Peyer's patch (tissue), 4 donors: ENCODE measurements at regions not wholly inside any gene's neighbourhood (a gene's known extent, or its start where the extent isn't known, plus 50 kb on each side); places are given as distances from the start of the nearest gene placed in this dataset.

Source experiments
- CTCF ChIP-seq, 6 experiments: fragments of 450-650 bp in 4 of 6; fragments of 200-600 bp in 2 of 6; sonication (generic) in 1 of 6; IDR thresholded peaks; one replicate each; pipeline ENCODE4 v1.5.1; 2017 to 2019; ENCODE audit warnings: antibody characterized with exemption in 6 of 6, mild to moderate bottlenecking in 3 of 6, moderate library complexity in 1 of 6
- POLR2A ChIP-seq, 2 donors: fragments of 450-650 bp; IDR thresholded peaks; one replicate each; pipeline ENCODE4 v1.5.1; 2017; ENCODE audit warnings: antibody characterized with exemption in 2 of 2, mild to moderate bottlenecking in 2 of 2, moderate library complexity in 2 of 2

GRCh38 chr3:127404221-127405009, 116.6 kb upstream of the PRR20G start:
- TF ChIP-seq POLR2A (IDR thresholded peaks at IDR 0.05) (no peak), CTCF (IDR thresholded peaks at IDR 0.05) (no peak)
